Stomach (tissue), 8 donors: ENCODE measurements at regions not wholly inside any gene's neighbourhood (a gene's known extent, or its start where the extent isn't known, plus 50 kb on each side); places are given as distances from the start of the nearest gene placed in this dataset.

ENCODE experiments used
- DNase-seq, 2 donors: peaks; one replicate each; pipeline versions ENCODE4 v3.0.0 to v3.0.0-alpha.2; 2013 to 2019
- H3K27ac ChIP-seq, 5 donors: fragments of 200-600 bp in 4 of 5; sonication (generic) in 4 of 5; one replicate each; pipeline ENCODE4 v1.5.1; 2013 to 2019; ENCODE audit warnings: mild to moderate bottlenecking in 1 of 5, moderate library complexity in 1 of 5
- H3K27me3 ChIP-seq, 3 donors: fragments of 200-600 bp; sonication (generic); one replicate each; pipeline ENCODE4 v1.5.1; 2017 to 2019; ENCODE audit warnings: mixed run types in 1 of 3
- H3K36me3 ChIP-seq, 4 donors: fragments of 200-600 bp; sonication (generic); 1 replicate in 3 of 4; 2 replicates in 1 of 4; pipeline ENCODE4 v1.5.1; 2016 to 2019
- H3K4me1 ChIP-seq, 4 donors: fragments of 200-600 bp; sonication (generic); one replicate each; pipeline ENCODE4 v1.5.1; 2016 to 2019
- H3K4me3 ChIP-seq, 4 donors: fragments of 200-600 bp; sonication (generic) in 3 of 4; one replicate each; pipeline ENCODE4 v1.5.1; 2016 to 2019; ENCODE audit warnings: mild to moderate bottlenecking in 1 of 4
- H3K9me3 ChIP-seq, 4 donors: fragments of 200-600 bp; sonication (generic); one replicate each; pipeline ENCODE4 v1.5.1; 2016 to 2019
- EP300 ChIP-seq: sonication (generic); formaldehyde crosslinking; IDR thresholded peaks from one replicate; pipeline ENCODE4 v1.6.1; 2017; ENCODE audit warnings: antibody characterized with exemption
- POLR2A ChIP-seq, 4 donors: fragments of 450-650 bp; IDR thresholded peaks; one replicate each; pipeline ENCODE4 v1.6.1; 2016; ENCODE audit warnings: antibody characterized with exemption in 4 of 4, control low read depth in 2 of 4, mild to moderate bottlenecking in 1 of 4, moderate library complexity in 1 of 4
- POLR2AphosphoS5 ChIP-seq, 3 donors: sonication (generic); formaldehyde crosslinking; IDR thresholded peaks; one replicate each; pipeline ENCODE4 v1.6.1; 2016; ENCODE audit warnings: antibody characterized with exemption in 3 of 3
- WGBS, 5 donors: extraction: QIAGEN DNeasy Blood & Tissue Kit in 3 of 5; methylation state at CpG; one replicate each; pipeline versions ENCODE4 v1.1.5 to v1.1.7; 2013 to 2018; 5-methylcytosine and 5-hydroxymethylcytosine counted together
- intact Hi-C: fragments of 100-400 bp; cut with DNase I; formaldehyde crosslinking; loops from one replicate; pipeline ENCODE4 v1.15.1; 2023; ENCODE audit warnings: low total_unique reads
- TF ChIP-seq, protein P1 (sequence below), 7 experiments: fragments of 450-650 bp in 4 of 7; fragments of 200-600 bp in 3 of 7; sonication (generic) in 3 of 7; IDR thresholded peaks; one replicate each; pipeline ENCODE4 v1.5.1; 2016 to 2019; ENCODE audit warnings: antibody characterized with exemption in 7 of 7, control low read depth in 2 of 7, mild to moderate bottlenecking in 1 of 7
- donor health status: healthy with polysubstance abuse.
- donor health status: Bipolar disorder and iron deficiency.
- donor health status: healthy.

DNA sequence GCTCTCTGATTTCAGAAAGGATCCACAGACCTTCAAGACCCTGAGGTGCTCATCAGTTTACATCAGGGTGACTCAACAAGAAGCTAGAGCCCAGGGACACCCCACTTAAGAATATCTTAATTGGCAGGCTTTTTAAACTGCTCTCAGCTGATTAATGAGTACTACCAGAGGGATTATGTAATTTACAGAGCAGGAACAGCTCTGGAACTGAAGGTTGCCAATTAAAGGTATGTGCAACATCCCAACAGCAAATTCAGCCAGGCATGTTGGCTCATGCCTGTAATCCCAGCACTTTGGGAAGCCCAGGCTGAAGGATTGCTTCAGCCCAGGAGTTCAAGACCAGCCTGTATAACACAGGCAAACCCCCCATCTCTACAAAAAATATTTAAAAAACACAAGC, 295.7 kb downstream of the SETD4 start:
- no peak for DNase-seq
- no peaks in the 10 kb centered on the region for H3K9me3 ChIP-seq

GRCh38 chr21:35764077-35764476, 296.2 kb downstream of the SETD4 start:
- Histone ChIP-seq H3K27ac (no peak overlapping the region), H3K27me3 (peaks cover 0 to 17% (median 0%) of the 10 kb centered on the region in 3 donors), H3K4me1 (peaks cover 0 to 6% (median 0%) of the 10 kb centered on the region in 4 donors), H3K4me3 (no peak overlapping the region), H3K9me3 (no peaks in the 10 kb centered on the region), H3K36me3 (no peaks in the 10 kb centered on the region)
- TF ChIP-seq POLR2A (IDR thresholded peaks at IDR 0.05): no peak
- TF ChIP-seq, protein P1, sequence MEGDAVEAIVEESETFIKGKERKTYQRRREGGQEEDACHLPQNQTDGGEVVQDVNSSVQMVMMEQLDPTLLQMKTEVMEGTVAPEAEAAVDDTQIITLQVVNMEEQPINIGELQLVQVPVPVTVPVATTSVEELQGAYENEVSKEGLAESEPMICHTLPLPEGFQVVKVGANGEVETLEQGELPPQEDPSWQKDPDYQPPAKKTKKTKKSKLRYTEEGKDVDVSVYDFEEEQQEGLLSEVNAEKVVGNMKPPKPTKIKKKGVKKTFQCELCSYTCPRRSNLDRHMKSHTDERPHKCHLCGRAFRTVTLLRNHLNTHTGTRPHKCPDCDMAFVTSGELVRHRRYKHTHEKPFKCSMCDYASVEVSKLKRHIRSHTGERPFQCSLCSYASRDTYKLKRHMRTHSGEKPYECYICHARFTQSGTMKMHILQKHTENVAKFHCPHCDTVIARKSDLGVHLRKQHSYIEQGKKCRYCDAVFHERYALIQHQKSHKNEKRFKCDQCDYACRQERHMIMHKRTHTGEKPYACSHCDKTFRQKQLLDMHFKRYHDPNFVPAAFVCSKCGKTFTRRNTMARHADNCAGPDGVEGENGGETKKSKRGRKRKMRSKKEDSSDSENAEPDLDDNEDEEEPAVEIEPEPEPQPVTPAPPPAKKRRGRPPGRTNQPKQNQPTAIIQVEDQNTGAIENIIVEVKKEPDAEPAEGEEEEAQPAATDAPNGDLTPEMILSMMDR (IDR thresholded peaks at IDR 0.05): no peak
- no peak for TF ChIP-seq POLR2AphosphoS5 (IDR thresholded peaks at IDR 0.05)
- TF ChIP-seq EP300: no peak
- 83 to 91% (median 88%) methylated on average over 3 of the region's 3 CpGs for WGBS, 5 donors
- intact Hi-C loops: no loop called here
- no peak for DNase-seq

More for the DNA sequence above, 295.7 kb downstream of the SETD4 start:
- Histone ChIP-seq H3K27ac (no peak overlapping the region), H3K27me3 (peaks cover 0 to 15% (median 0%) of the 10 kb centered on the region in 3 donors), H3K4me3 (no peak overlapping the region), H3K36me3 (no peaks in the 10 kb centered on the region), H3K4me1 (peaks cover 0 to 6% (median 0%) of the 10 kb centered on the region in 4 donors)
- TF ChIP-seq EP300 (no peak), POLR2AphosphoS5 (IDR thresholded peaks at IDR 0.05) (no peak), POLR2A (IDR thresholded peaks at IDR 0.05) (no peak)
- TF ChIP-seq, protein P1 (IDR thresholded peaks at IDR 0.05): no peak
- intact Hi-C loops: no loop called here

GRCh38 chr21:35754583-35754982, 305.7 kb downstream of the SETD4 start:
- intact Hi-C loops: no loop called here
- TF ChIP-seq POLR2A (IDR thresholded peaks at IDR 0.05) (no peak), POLR2AphosphoS5 (IDR thresholded peaks at IDR 0.05) (no peak), EP300 (no peak)
- TF ChIP-seq, protein P1 (IDR thresholded peaks at IDR 0.05): no peak
- peaks cover 0 to 5% (median 0%) of the 10 kb centered on the region in 4 donors for H3K9me3 ChIP-seq
- peaks cover 0 to 43% (median 0%) of the 10 kb centered on the region in 3 donors for H3K27me3 ChIP-seq
- WGBS, 5 donors: 89 to 98% (median 94%) methylated on average over 2 of the region's 2 CpGs
- no peak overlapping the region for H3K4me3 ChIP-seq
- H3K4me1 ChIP-seq: no peaks in the 10 kb centered on the region
- DNase-seq: no peak
- H3K27ac ChIP-seq: no peak overlapping the region
- no peaks in the 10 kb centered on the region for H3K36me3 ChIP-seq

GRCh38 chr21:35753308-35753707, 307.0 kb downstream of the SETD4 start:
- Histone ChIP-seq H3K9me3 (peaks cover 0 to 6% (median 0%) of the 10 kb centered on the region in 4 donors), H3K27me3 (peaks cover 0 to 38% (median 0%) of the 10 kb centered on the region in 3 donors), H3K27ac (no peak overlapping the region), H3K4me1 (no peaks in the 10 kb centered on the region), H3K4me3 (no peak overlapping the region), H3K36me3 (no peaks in the 10 kb centered on the region)
- TF ChIP-seq, protein P1 (IDR thresholded peaks at IDR 0.05): no peak
- TF ChIP-seq POLR2AphosphoS5 (IDR thresholded peaks at IDR 0.05): no peak
- no peak for TF ChIP-seq POLR2A (IDR thresholded peaks at IDR 0.05)
- no peak for TF ChIP-seq EP300
- intact Hi-C loops: no loop called here
- WGBS, 5 donors: 58 to 72% (median 63%) methylated on average over 2 of the region's 2 CpGs
- DNase-seq: no peak
